ENCODE measurements at regions not wholly inside any gene's neighbourhood (a gene's known extent, or its start where the extent isn't known, plus 50 kb on each side); places are given as distances from the start of the nearest gene placed in this dataset.
A peak's percentile ranks its signal among the peaks of the same experiment; 100 is the strongest.
"Not testable (repeated sequence)": the region's sequence is repeated elsewhere in the genome, so short reads cannot be mapped to it uniquely, and the experiment has no call there.

GRCh38 chr10:42187501-42188195, 450.7 kb downstream of the ZNF33B start:
- DNase-seq (ENCODE audit: low spot score), result not testable (repeated sequence)

GRCh38 chr10:42177793-42178689, 460.3 kb downstream of the ZNF33B start:
- DNase-seq (ENCODE audit: low spot score), result peak; percentile 5

- no peak for DNase-seq (ENCODE audit: low spot score)
Observed at GRCh38 chr10:42177077-42177792, 461.1 kb downstream of the ZNF33B start.

- DNase-seq (ENCODE audit: low spot score), result no peak
Observed at GRCh38 chr10:42150428-42151061, 487.8 kb downstream of the ZNF33B start.

- DNase-seq (ENCODE audit: low spot score), result no peak
Observed at GRCh38 chr10:42149722-42150427, 488.5 kb downstream of the ZNF33B start.

- DNase-seq (ENCODE audit: low spot score), result no peak
Observed at GRCh38 chr10:42149027-42149700, 489.2 kb downstream of the ZNF33B start.

GRCh38 chr10:42146165-42146564, 492.2 kb downstream of the ZNF33B start:
- DNase-seq (ENCODE audit: low spot score), result not testable (repeated sequence)

- DNase-seq (ENCODE audit: low spot score), result not testable (repeated sequence)
Observed at GRCh38 chr10:42138023-42138422, 500.3 kb downstream of the ZNF33B start.

- no peak for DNase-seq (ENCODE audit: low spot score)
Observed at GRCh38 chr10:42113158-42113450, 525.3 kb downstream of the ZNF33B start.

- no peak for DNase-seq (ENCODE audit: low spot score)
Observed at GRCh38 chr10:42112331-42113157, 525.8 kb downstream of the ZNF33B start.

- no peak for DNase-seq (ENCODE audit: low spot score)
Observed at GRCh38 chr10:42111661-42112330, 526.6 kb downstream of the ZNF33B start.

- DNase-seq (ENCODE audit: low spot score), result no peak
Observed at GRCh38 chr10:42111076-42111475, 527.3 kb downstream of the ZNF33B start.

All from umbilical cord (tissue), 1 donor.